ENCODE measurements at regions not wholly inside any gene's neighbourhood (a gene's known extent, or its start where the extent isn't known, plus 50 kb on each side); places are given as distances from the start of the nearest gene placed in this dataset.

DNA sequence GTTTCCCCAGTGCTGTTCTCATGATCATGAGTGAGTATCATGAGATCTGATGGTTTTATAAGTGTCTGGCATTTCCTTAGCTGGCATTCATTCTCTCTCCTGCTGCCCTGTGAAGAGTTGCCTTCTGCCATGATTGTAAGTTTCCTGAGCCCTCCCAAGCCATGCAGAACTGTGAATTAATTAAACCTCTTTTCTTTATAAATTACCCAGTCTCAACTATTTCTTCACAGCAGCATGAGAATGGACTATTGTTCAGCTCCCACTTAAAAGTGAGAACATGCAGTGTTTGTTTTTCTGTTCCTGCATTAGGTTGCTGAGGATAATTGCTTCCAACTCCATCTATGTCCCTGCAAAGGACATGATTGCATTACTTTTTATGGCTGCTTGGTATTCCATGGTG is 311.7 kb upstream of the CTSO start:
- H3K9ac ChIP-seq (ENCODE audit: low read depth in 2 of 2, low read length in 2 of 2) = no peak overlapping the region
- no peak for DNase-seq
- intact Hi-C loops (cut with DNase I) = no loop called here

DNA sequence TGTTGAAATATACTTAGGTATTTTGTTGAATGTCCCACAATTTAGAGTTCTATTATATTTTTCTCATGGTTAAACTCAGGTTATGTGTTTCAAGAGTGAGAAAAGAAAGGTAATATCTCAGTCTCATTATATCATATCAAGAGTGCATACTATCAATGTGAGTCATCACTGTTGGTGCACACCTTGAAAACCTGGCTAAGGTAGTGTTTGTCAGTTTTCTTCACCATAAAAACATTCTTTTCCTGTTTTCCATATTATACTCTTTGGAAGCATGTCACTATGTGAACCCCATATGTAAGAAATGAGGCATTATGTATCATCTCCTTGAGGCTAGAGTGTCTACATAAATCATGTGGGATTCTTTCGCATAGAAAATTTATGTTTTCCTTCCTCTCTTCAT is 307.6 kb upstream of the CTSO start:
- H3K36me3 ChIP-seq = no peaks in the 10 kb centered on the region
- H3K27ac ChIP-seq = no peak overlapping the region
- DNase-seq = no peak
- no peaks in the 10 kb centered on the region for H3K27me3 ChIP-seq
- H3K9me3 ChIP-seq = no peaks in the 10 kb centered on the region
- intact Hi-C loops (cut with DNase I) = no loop called here
- H3K9ac ChIP-seq (ENCODE audit: low read depth in 2 of 2, low read length in 2 of 2) = no peak overlapping the region
- no peak overlapping the region for H3K4me3 ChIP-seq
- TF ChIP-seq, protein P1, sequence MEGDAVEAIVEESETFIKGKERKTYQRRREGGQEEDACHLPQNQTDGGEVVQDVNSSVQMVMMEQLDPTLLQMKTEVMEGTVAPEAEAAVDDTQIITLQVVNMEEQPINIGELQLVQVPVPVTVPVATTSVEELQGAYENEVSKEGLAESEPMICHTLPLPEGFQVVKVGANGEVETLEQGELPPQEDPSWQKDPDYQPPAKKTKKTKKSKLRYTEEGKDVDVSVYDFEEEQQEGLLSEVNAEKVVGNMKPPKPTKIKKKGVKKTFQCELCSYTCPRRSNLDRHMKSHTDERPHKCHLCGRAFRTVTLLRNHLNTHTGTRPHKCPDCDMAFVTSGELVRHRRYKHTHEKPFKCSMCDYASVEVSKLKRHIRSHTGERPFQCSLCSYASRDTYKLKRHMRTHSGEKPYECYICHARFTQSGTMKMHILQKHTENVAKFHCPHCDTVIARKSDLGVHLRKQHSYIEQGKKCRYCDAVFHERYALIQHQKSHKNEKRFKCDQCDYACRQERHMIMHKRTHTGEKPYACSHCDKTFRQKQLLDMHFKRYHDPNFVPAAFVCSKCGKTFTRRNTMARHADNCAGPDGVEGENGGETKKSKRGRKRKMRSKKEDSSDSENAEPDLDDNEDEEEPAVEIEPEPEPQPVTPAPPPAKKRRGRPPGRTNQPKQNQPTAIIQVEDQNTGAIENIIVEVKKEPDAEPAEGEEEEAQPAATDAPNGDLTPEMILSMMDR (IDR thresholded peaks at IDR 0.05) = no peak
- no peaks in the 10 kb centered on the region for H3K4me1 ChIP-seq

More for the DNA sequence above, 311.7 kb upstream of the CTSO start:
- Histone ChIP-seq H3K9me3 (no peaks in the 10 kb centered on the region), H3K36me3 (no peaks in the 10 kb centered on the region), H3K27me3 (no peaks in the 10 kb centered on the region), H3K4me3 (no peak overlapping the region), H3K27ac (no peak overlapping the region), H3K4me1 (no peaks in the 10 kb centered on the region)
- TF ChIP-seq, protein P1 (IDR thresholded peaks at IDR 0.05) = no peak

DNA sequence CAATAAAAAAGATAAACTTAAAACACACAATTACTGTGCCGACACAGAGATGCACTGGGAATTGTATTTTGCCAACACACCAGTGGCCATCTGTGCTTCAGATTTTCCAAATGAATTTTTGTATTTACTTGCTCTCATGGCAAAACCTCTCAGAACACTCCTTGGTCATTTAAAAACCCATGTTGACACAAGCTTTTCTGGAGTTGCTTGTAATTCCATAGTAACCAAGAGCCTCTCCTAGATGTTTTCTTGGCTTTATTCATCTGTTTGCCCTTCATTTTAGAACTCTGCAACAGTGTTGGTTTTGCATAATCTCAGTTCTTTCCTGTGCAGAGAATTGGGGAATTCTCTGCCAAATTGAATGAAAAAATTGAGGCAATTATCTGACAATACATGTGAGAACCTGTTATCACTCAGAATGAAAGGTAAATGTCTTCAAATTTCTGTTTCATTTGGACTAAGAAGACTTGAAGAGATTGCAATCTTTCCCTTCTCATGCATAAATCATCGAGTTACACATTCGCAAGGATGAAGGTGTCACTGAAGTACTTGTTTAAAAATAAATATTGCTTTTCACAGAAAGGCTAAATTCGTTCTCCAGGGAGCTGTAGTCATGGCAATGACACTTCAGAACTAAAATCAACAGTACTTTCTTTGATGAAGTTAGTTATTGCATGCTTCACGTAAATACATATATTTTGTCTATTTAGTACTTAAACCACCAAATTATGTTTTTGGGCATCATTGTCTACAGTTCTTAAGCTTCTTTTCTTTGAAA is 301.8 kb upstream of the CTSO start:
- Histone ChIP-seq H3K27me3 (no peaks in the 10 kb centered on the region), H3K9me3 (no peaks in the 10 kb centered on the region), H3K27ac (no peak overlapping the region), H3K4me1 (no peaks in the 10 kb centered on the region), H3K4me3 (no peak overlapping the region), H3K9ac (ENCODE audit: low read depth in 2 of 2, low read length in 2 of 2) (no peak overlapping the region), H3K36me3 (no peaks in the 10 kb centered on the region)
- intact Hi-C loops (cut with DNase I) = no loop called here
- no peak for DNase-seq
- TF ChIP-seq, protein P1 (IDR thresholded peaks at IDR 0.05) = no peak

DNA sequence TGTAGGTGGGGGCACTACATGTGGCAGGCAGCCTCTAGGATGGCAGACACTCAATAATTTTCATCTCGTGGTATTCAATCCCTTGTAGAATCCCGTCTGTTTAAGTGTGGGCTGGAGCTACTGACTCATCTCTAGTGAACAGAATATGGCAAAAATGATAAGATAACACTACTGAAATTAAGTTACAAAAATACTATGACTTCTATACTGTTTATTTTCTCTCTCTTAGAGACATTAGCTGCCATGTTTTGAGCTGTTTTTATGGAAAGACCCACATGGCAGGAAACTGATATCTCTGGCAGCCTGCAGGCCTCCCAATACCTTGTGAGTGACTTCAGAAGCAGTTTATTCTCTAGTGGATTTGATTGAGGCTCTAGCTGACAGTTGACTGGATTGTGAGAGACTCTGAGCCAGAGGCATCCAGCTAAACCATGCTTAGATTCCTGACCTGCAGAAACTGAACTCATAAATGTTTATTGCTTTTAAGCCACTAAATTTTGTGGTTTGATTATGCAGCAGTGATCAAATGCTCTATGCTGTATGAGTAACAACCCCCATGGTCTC is 298.8 kb upstream of the CTSO start:
- Histone ChIP-seq H3K27ac (no peak overlapping the region), H3K4me3 (no peak overlapping the region), H3K4me1 (no peaks in the 10 kb centered on the region), H3K9ac (ENCODE audit: low read depth in 2 of 2, low read length in 2 of 2) (no peak overlapping the region), H3K36me3 (no peaks in the 10 kb centered on the region), H3K27me3 (no peaks in the 10 kb centered on the region), H3K9me3 (no peaks in the 10 kb centered on the region)
- TF ChIP-seq, protein P1 (IDR thresholded peaks at IDR 0.05) = no peak
- intact Hi-C loops (cut with DNase I) = no loop called here
- no peak for DNase-seq

DNA sequence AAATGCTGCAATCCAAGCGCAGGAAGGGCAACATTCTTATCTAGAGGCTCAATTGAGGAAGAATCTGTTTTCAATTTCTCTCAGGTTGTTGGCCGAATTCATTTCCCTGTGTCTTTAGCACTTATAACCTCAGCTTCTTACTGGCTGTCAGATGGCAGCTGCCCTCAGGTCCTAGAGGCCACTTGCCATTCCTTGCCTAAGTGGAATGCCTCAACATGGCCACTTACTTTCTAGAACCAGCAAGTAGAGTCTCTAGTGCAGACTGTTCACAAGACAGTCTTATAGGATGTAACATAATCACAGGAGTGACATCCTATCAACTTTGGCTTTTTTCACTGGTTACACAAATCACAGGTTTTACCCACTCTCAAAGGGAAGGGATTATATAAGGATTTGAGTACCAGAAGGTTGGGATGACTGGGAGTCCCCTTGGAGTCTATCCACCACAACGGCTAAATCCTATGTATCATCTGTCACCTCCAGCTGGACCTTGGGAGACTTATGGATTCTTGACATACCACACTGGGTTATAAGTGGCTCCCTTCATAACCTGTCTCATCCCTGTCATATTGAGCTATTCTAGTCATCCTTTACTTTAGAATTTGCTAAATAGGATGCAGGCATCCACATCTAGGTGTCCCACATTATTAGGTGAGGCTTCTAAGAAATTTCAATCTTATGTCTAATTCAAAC is 297.9 kb upstream of the CTSO start:
- H3K9ac ChIP-seq (ENCODE audit: low read depth in 2 of 2, low read length in 2 of 2) = no peak overlapping the region
- TF ChIP-seq, protein P1 (IDR thresholded peaks at IDR 0.05) = no peak
- intact Hi-C loops (cut with DNase I) = no loop called here

More for the DNA sequence above, 297.9 kb upstream of the CTSO start:
- Histone ChIP-seq H3K36me3 (no peaks in the 10 kb centered on the region), H3K27me3 (no peaks in the 10 kb centered on the region), H3K4me3 (no peak overlapping the region), H3K4me1 (no peaks in the 10 kb centered on the region), H3K9me3 (no peaks in the 10 kb centered on the region), H3K27ac (no peak overlapping the region)
- no peak for DNase-seq
